Testis (tissue), 2 donors: ENCODE measurements at regions not wholly inside any gene's neighbourhood (a gene's known extent, or its start where the extent isn't known, plus 50 kb on each side); places are given as distances from the start of the nearest gene placed in this dataset.

ENCODE experiments used
- CTCF ChIP-seq, 3 experiments: fragments of 450-650 bp in 2 of 3; fragments of 200-600 bp in 1 of 3; sonication (generic) in 1 of 3; IDR thresholded peaks; one replicate each; pipeline ENCODE4 v1.5.1; 2016 to 2019; ENCODE audit warnings: antibody characterized with exemption in 3 of 3, mild to moderate bottlenecking in 2 of 3, moderate library complexity in 1 of 3
- POLR2A ChIP-seq: fragments of 450-650 bp; IDR thresholded peaks from one replicate; pipeline ENCODE4 v1.6.1; 2017; ENCODE audit warnings: antibody characterized with exemption, mild to moderate bottlenecking, moderate library complexity

DNA sequence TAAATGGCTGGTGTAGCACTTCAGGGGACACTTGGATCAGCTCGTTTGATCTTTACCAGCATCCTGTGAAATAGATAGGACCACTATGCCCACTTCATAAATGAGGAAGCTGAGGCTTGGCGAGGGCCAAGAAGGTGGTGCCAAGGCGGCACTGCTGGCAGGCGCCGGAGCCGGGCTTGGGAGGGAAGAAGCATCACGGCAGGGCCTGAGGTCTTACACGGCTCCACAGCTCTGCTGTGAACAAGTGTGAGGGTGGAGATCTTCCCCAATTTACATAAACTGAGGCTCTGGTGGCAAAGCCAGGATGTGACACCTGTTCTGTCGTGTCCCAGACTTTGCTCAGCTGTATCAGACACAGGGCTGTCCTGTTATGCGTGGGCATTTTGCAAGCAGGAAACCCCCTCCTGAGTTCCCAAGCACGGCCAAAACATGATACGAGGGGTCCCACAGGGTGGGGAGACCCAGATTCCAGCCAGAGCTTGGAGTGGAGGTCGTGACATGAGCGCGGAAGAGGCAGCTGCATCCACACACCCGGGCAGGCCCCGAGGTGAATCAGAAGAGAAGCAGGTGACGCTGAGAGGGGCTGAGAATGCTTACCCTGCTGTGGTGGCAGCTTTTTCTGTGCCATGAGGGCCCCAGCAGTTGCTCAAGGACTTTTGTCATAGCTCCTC lies 117.5 kb upstream of the BOD1 start:
- no peak for TF ChIP-seq CTCF (IDR thresholded peaks at IDR 0.05)
- no peak for TF ChIP-seq POLR2A
